22Rv1 (cell line): ENCODE measurements at regions not wholly inside any gene's neighbourhood (a gene's known extent, or its start where the extent isn't known, plus 50 kb on each side); places are given as distances from the start of the nearest gene placed in this dataset.
"Not testable (repeated sequence)": the region's sequence is repeated elsewhere in the genome, so short reads cannot be mapped to it uniquely, and the experiment has no call there.

Source experiments
- ZFX ChIP-seq: fragments of 450-650 bp; IDR thresholded peaks from 2 replicates; pipeline ENCODE4 v1.6.1; 2017; ENCODE audit warnings: antibody characterized with exemption, borderline replicate concordance
- TF ChIP-seq, protein P1 (sequence below): fragments of 450-650 bp; IDR thresholded peaks from 2 replicates; pipeline ENCODE4 v1.5.1; 2017; ENCODE audit warnings: mild to moderate bottlenecking

DNA sequence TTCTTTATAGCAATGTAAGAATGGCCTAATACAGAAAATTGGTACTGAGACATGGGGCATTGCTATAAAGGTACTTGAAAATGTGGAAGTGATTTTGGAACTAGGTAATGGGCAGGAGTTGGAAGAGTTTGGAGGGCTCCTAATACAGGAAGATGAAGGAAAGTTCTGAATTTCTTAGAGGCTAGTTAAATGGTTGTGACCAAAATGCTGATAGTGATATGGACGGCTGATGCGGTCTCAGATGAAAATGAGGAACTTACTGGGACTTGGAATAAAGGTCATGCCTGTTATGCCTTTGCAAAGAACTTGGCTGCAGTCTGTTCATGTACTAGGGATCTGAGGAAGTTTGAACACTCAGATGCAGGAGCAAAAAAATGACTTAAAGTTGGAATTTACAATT, 132.2 kb upstream of the ZNG1F start:
- TF ChIP-seq, protein P1, sequence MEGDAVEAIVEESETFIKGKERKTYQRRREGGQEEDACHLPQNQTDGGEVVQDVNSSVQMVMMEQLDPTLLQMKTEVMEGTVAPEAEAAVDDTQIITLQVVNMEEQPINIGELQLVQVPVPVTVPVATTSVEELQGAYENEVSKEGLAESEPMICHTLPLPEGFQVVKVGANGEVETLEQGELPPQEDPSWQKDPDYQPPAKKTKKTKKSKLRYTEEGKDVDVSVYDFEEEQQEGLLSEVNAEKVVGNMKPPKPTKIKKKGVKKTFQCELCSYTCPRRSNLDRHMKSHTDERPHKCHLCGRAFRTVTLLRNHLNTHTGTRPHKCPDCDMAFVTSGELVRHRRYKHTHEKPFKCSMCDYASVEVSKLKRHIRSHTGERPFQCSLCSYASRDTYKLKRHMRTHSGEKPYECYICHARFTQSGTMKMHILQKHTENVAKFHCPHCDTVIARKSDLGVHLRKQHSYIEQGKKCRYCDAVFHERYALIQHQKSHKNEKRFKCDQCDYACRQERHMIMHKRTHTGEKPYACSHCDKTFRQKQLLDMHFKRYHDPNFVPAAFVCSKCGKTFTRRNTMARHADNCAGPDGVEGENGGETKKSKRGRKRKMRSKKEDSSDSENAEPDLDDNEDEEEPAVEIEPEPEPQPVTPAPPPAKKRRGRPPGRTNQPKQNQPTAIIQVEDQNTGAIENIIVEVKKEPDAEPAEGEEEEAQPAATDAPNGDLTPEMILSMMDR, result not testable (repeated sequence)
- not testable (repeated sequence) for TF ChIP-seq ZFX
